ENCODE measurements at regions not wholly inside any gene's neighbourhood (a gene's known extent, or its start where the extent isn't known, plus 50 kb on each side); places are given as distances from the start of the nearest gene placed in this dataset.

- DNase-seq: peak; percentile 82 to 83
- Mint-ChIP-seq H3K4me3 (ENCODE audit: unreplicated experiment) (peak overlapping the region; percentile 67), H3K27ac (ENCODE audit: unreplicated experiment) (peak overlapping the region; percentile 73), H3K9me3 (ENCODE audit: unreplicated experiment) (peaks cover 7% of the 10 kb centered on the region), H3K4me1 (ENCODE audit: low read depth, unreplicated experiment) (peaks cover 31% of the 10 kb centered on the region), H3K36me3 (ENCODE audit: insufficient read depth, unreplicated experiment) (peaks cover 30% of the 10 kb centered on the region), H3K27me3 (ENCODE audit: insufficient read depth, unreplicated experiment) (no peaks in the 10 kb centered on the region)
- Histone ChIP-seq H3K27me3 (replicated peaks; ENCODE audit: control insufficient read depth, insufficient read depth, low read length) (no peaks in the 10 kb centered on the region), H3K4me3 (ENCODE audit: low read depth, low read length) (no peak overlapping the region), H3K36me3 (ENCODE audit: control insufficient read depth, insufficient read depth, low read length) (no peaks in the 10 kb centered on the region; the same call in 1 of the 2 replicates), H3K4me1 (peaks cover 44% of the 10 kb centered on the region), H3K9me3 (no peaks in the 10 kb centered on the region)
- ChIA-PET CTCF (interaction anchor here (1.0 to 2.1 kb wide), 2 partner anchors 39 to 49 kb away, joined by 4 to 9 read pairs; no protein-coding TSS in a partner anchor), POLR2A (interaction anchor here (0.5 to 1.8 kb wide), 4 partner anchors 43 to 182 kb away, joined by 3 to 12 read pairs (median 6); no protein-coding TSS in a partner anchor)
- BruUV-seq (replicated peaks): TSS peak; percentile 39
- no peak for TF ChIP-seq CTCF (IDR thresholded peaks at IDR 0.05; ENCODE audit: insufficient read depth in 1 of 2, low read depth in 1 of 2, low read length in 1 of 2, severe bottlenecking in 1 of 2, unreplicated experiment in 1 of 2)
- intact Hi-C loops (cut with micrococcal nuclease; ENCODE audit: unreplicated experiment): loop anchor here (1.0 to 2.0 kb wide), 5 partner anchors 38 to 181 kb away; partner anchors contain the start of genes LOC128125822 and PTP4A1
Measured at GRCh38 chr6:63391203-63391970, 71.6 kb upstream of the LGSN start.

GRCh38 chr6:63392092-63392724 is 72.4 kb upstream of the LGSN start:
- H3K4me3 ChIP-seq (ENCODE audit: low read depth, low read length): no peak overlapping the region
- DNase-seq: no peak
- TF ChIP-seq CTCF (IDR thresholded peaks at IDR 0.05; ENCODE audit: insufficient read depth in 1 of 2, low read depth in 1 of 2, low read length in 1 of 2, severe bottlenecking in 1 of 2, unreplicated experiment in 1 of 2): no peak
- Mint-ChIP-seq H3K36me3 (ENCODE audit: insufficient read depth, unreplicated experiment) (peaks cover 33% of the 10 kb centered on the region), H3K27ac (ENCODE audit: unreplicated experiment) (peak overlapping the region; percentile 73), H3K9me3 (ENCODE audit: unreplicated experiment) (peaks cover 7% of the 10 kb centered on the region), H3K4me3 (ENCODE audit: unreplicated experiment) (no peak overlapping the region), H3K27me3 (ENCODE audit: insufficient read depth, unreplicated experiment) (no peaks in the 10 kb centered on the region), H3K4me1 (ENCODE audit: low read depth, unreplicated experiment) (peaks cover 37% of the 10 kb centered on the region)
- H3K4me1 ChIP-seq: peaks cover 44% of the 10 kb centered on the region
- no peaks in the 10 kb centered on the region; the same call in 1 of the 2 replicates for H3K36me3 ChIP-seq (ENCODE audit: control insufficient read depth, insufficient read depth, low read length)
- intact Hi-C loops (cut with micrococcal nuclease; ENCODE audit: unreplicated experiment): no loop called here
- no TSS peak for BruUV-seq (replicated peaks)
- ChIA-PET CTCF (interaction anchor here (1.0 to 2.1 kb wide), 2 partner anchors 40 to 48 kb away, joined by 4 to 9 read pairs; no protein-coding TSS in a partner anchor), POLR2A (interaction anchor here (0.5 to 1.8 kb wide), 3 partner anchors 44 to 182 kb away, joined by 3 to 12 read pairs (median 9); no protein-coding TSS in a partner anchor)
- no peaks in the 10 kb centered on the region for H3K9me3 ChIP-seq
- no peaks in the 10 kb centered on the region for H3K27me3 ChIP-seq (replicated peaks; ENCODE audit: control insufficient read depth, insufficient read depth, low read length)

DNA sequence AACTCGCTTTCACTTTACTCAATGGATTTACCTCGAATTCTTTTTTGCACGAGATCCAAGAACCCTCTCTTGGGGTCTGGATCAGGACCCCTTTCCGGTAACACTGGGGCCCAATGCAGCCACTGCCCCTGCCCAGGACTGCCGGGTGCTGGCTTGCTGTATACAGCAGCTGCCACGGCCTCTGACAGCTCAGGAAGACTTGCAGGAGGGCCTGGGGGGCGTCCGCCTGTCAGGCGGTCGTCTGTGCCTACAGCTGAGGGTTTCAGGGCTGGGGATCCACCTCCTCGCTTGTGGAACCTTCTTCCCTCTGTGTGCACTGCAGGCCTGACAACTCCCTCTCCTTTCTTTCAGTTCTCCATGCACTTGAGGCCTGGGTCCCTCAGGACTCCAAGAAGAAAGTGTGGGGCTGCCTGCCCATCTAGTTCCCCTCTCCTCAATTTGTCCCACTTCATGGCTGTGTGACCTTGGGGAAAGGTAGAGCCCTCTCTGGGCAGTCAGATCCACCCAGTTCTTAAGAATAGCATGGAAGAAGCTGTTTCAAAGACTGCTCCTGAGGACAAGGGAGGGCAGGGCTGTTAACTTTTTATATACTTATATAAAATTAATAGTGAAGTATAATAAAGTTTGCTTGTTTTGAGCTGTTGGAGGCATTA is 75.0 kb upstream of the LGSN start:
- Histone ChIP-seq H3K36me3 (ENCODE audit: control insufficient read depth, insufficient read depth, low read length) (no peaks in the 10 kb centered on the region; the same call in 1 of the 2 replicates), H3K27me3 (replicated peaks; ENCODE audit: control insufficient read depth, insufficient read depth, low read length) (no peaks in the 10 kb centered on the region), H3K9me3 (no peaks in the 10 kb centered on the region), H3K4me1 (peaks cover 35% of the 10 kb centered on the region), H3K4me3 (ENCODE audit: low read depth, low read length) (no peak overlapping the region)
- no peak overlapping the region for H3K4me3 Mint-ChIP-seq (ENCODE audit: unreplicated experiment)
- TF ChIP-seq CTCF (IDR thresholded peaks at IDR 0.05; ENCODE audit: insufficient read depth in 1 of 2, low read depth in 1 of 2, low read length in 1 of 2, severe bottlenecking in 1 of 2, unreplicated experiment in 1 of 2): no peak
- peaks cover 7% of the 10 kb centered on the region for H3K9me3 Mint-ChIP-seq (ENCODE audit: unreplicated experiment)
- CTCF ChIA-PET: no interaction called here
- intact Hi-C loops (cut with micrococcal nuclease; ENCODE audit: unreplicated experiment): no loop called here
- H3K27me3 Mint-ChIP-seq (ENCODE audit: insufficient read depth, unreplicated experiment): no peaks in the 10 kb centered on the region
- peak overlapping the region; percentile 39 for H3K27ac Mint-ChIP-seq (ENCODE audit: unreplicated experiment)
- no peak for DNase-seq
- H3K36me3 Mint-ChIP-seq (ENCODE audit: insufficient read depth, unreplicated experiment): peaks cover 39% of the 10 kb centered on the region
- BruUV-seq (replicated peaks): no TSS peak
- POLR2A ChIA-PET: no interaction called here
- peaks cover 23% of the 10 kb centered on the region for H3K4me1 Mint-ChIP-seq (ENCODE audit: low read depth, unreplicated experiment)
